ENCODE measurements at regions not wholly inside any gene's neighbourhood (a gene's known extent, or its start where the extent isn't known, plus 50 kb on each side); places are given as distances from the start of the nearest gene placed in this dataset.

GRCh38 chr7:17239683-17240521 lies 58.5 kb upstream of the AHR start:
- no peak overlapping the region for H2AFZ ChIP-seq (ENCODE audit: low read length)
- CTCF ChIA-PET (ENCODE audit: low intra/inter-chr PET ratio, low total read pairs), result no interaction called here
- peaks cover 18% of the 10 kb centered on the region for H3K4me1 ChIP-seq (ENCODE audit: insufficient read depth, low read length)
- peaks cover 0 to 8% of the 10 kb centered on the region in 2 experiments; a peak in 3 of 5 replicates for H3K27me3 ChIP-seq (ENCODE audit: control insufficient read depth in 1 of 2, insufficient read depth in 2 of 2, low read length in 2 of 2)
- H3K9ac ChIP-seq (ENCODE audit: insufficient read depth, low read depth, low read length), result no peak overlapping the region
- H4K20me1 ChIP-seq (ENCODE audit: insufficient read depth, low read length), result no peaks in the 10 kb centered on the region
- intact Hi-C loops (cut with micrococcal nuclease; ENCODE audit: unreplicated experiment) (loop anchor here (1.0 to 10.0 kb wide), 5 partner anchors 34 to 255 kb away; no protein-coding TSS in a partner anchor), in situ Hi-C loops (cut with HindIII; ENCODE audit: extremely low pct_ligation_motif_present, low pct_unique_long_range_greater_than_20kb) (no loop called here)
- H3K36me3 ChIP-seq (replicated peaks in 1 of 2; ENCODE audit: control insufficient read depth in 1 of 2, insufficient read depth in 2 of 2, low read length in 2 of 2), result no peaks in the 10 kb centered on the region
- BruUV-seq (replicated peaks), result no TSS peak
- no peak overlapping the region for H3K4me3 ChIP-seq (replicated peaks in 1 of 3; ENCODE audit: insufficient read depth in 1 of 3, low read depth in 2 of 3, low read length in 3 of 3)
- WGBS (ENCODE audit: low lambda C conversion rate), result 39% methylated on average over 7 of the region's 7 CpGs
- POLR2A ChIA-PET, result interaction anchor here (1.0 to 1.6 kb wide), 3 partner anchors 33 to 110 kb away, joined by 4 to 6 read pairs (median 5); partner anchors contain the start of gene AHR
- H3K79me2 ChIP-seq (ENCODE audit: insufficient read depth, low read length), result no peaks in the 10 kb centered on the region
- no peaks in the 10 kb centered on the region for H3K9me3 ChIP-seq (ENCODE audit: low read length)
- peak; percentile 95 for ATAC-seq
- peak; percentile 70 for FAIRE-seq
- peak; percentile 91 for DNase-seq (ENCODE audit: low spot score)
- no peak overlapping the region for H3K27ac ChIP-seq (ENCODE audit: extremely low read length, insufficient read depth, low read length)
- H3K4me2 ChIP-seq (ENCODE audit: low read depth, low read length), result peak overlapping the region; percentile 58; the same call in 1 of the 2 replicates
- TF ChIP-seq SAP130 (CRISPR knock-in tag; IDR thresholded peaks at IDR 0.05; ENCODE audit: low read depth) (peak; percentile 30; the same call in 1 of the 2 replicates), ZNF709 (CRISPR knock-in tag; IDR thresholded peaks at IDR 0.05) (no peak), HMG20A (CRISPR knock-in tag; IDR thresholded peaks at IDR 0.05; ENCODE audit: borderline replicate concordance) (peak; percentile 99), SIX4 (CRISPR knock-in tag; IDR thresholded peaks at IDR 0.05) (peak; percentile 46; the same call in 1 of the 2 replicates), NCOA2 (CRISPR knock-in tag; IDR thresholded peaks at IDR 0.05) (peak; percentile 83), ZNF569 (CRISPR knock-in tag; IDR thresholded peaks at IDR 0.05; ENCODE audit: borderline replicate concordance) (no peak), THAP8 (CRISPR knock-in tag; IDR thresholded peaks at IDR 0.05; ENCODE audit: borderline replicate concordance) (no peak), KLF16 (CRISPR knock-in tag; IDR thresholded peaks at IDR 0.05) (peak in 1 of 2 experiments; percentile 28; a peak in 1 of 4 replicates), POGZ (CRISPR knock-in tag; IDR thresholded peaks at IDR 0.05) (0 out of 2 replicates have a peak, but pooled peaks have one; percentile 34), ZNF564 (CRISPR knock-in tag; IDR thresholded peaks at IDR 0.05) (0 out of 2 replicates have a peak, but pooled peaks have one; percentile 51), HNF1A (IDR thresholded peaks at IDR 0.05; ENCODE audit: low read depth) (peak; percentile 63; the same call in 1 of the 2 replicates), HNF1A (CRISPR knock-in tag; IDR thresholded peaks at IDR 0.05; ENCODE audit: borderline replicate concordance) (peak; percentile 79; the same call in 1 of the 2 replicates), HNRNPL (IDR thresholded peaks at IDR 0.05; ENCODE audit: low read depth, low read length) (no peak), PPARG (CRISPR knock-in tag; conservative IDR thresholded peaks at IDR 0.05) (peak; percentile 53; the same call in 1 of the 2 replicates), ZNF710 (CRISPR knock-in tag; IDR thresholded peaks at IDR 0.05; ENCODE audit: borderline replicate concordance) (no peak), ZFAT (CRISPR knock-in tag; conservative IDR thresholded peaks at IDR 0.05) (0 out of 2 replicates have a peak, but pooled peaks have one; percentile 59), GATAD2A (CRISPR knock-in tag; IDR thresholded peaks at IDR 0.05) (peak; percentile 79), SIX1 (CRISPR knock-in tag; IDR thresholded peaks at IDR 0.05; ENCODE audit: borderline replicate concordance) (peak; percentile 54; the same call in 1 of the 2 replicates)

Measured in HepG2 (cell line).